22Rv1 (cell line): ENCODE measurements at regions not wholly inside any gene's neighbourhood (a gene's known extent, or its start where the extent isn't known, plus 50 kb on each side); places are given as distances from the start of the nearest gene placed in this dataset.

Experiments
- H3K27ac ChIP-seq: fragments of 450-650 bp; 2 replicates; pipeline ENCODE4 v1.5.1; 2017
- CTCF ChIP-seq: fragments of 450-650 bp; IDR thresholded peaks from 2 replicates; pipeline ENCODE4 v1.5.1; 2017; ENCODE audit warnings: mild to moderate bottlenecking
- ZFX ChIP-seq: fragments of 450-650 bp; IDR thresholded peaks from 2 replicates; pipeline ENCODE4 v1.6.1; 2017; ENCODE audit warnings: antibody characterized with exemption, borderline replicate concordance

GRCh38 chr20:61047515-61047914 lies 204.5 kb upstream of the CDH4 start:
- no peak for TF ChIP-seq CTCF
- H3K27ac ChIP-seq, result no peak overlapping the region

DNA sequence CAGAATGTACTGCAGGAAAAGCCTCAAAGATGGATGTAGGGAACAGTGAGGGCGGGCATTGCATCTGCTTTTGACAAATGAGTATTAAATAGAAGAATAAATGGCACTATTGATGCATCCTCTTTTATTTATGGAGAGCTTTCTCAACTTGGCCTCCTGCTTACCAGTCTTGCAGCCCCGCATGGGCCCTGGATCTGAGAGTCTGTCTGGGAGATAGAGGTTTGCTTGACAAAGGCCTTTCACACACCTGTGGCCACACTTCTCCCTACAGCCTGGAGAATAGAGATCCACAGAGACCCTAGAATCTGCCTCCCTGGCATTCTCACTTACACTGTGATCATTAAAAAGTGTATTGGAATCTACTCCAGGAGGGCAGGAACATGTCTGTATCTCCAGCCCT lies 203.8 kb upstream of the CDH4 start:
- H3K27ac ChIP-seq, result no peak overlapping the region
- TF ChIP-seq CTCF (no peak), ZFX (no peak)

- TF ChIP-seq CTCF, result no peak
- no peak for TF ChIP-seq ZFX
- H3K27ac ChIP-seq, result no peak overlapping the region
These were observed 202.4 kb upstream of the CDH4 start for GRCh38 chr20:61049684-61050083.

DNA sequence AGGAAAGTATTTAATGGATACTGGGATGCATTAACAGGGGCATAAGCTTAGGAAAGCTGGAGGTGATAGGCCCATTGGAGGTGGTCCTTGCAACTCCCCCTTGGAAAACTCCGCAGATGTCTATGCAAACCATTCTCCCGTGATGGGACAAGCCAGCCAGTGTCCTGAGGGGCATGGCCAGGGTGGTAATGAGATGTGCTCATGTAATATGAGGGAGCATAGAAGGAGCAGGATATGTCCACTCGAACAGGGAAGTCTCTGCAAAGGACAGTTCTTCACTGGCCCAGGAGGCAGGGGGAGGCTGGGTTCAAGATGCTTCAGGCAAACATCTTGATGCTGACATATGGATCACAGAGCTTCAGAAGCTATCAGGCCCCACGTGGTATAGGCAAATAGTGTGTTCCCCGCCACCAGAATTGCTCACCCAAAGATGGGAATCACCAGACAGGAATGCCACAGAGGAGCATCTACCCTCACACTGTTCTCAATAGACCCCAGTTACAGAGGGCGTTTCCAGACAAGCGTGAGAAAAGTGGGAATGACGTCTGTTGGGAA lies 201.6 kb upstream of the CDH4 start:
- H3K27ac ChIP-seq, result no peak overlapping the region
- no peak for TF ChIP-seq ZFX
- no peak for TF ChIP-seq CTCF

GRCh38 chr20:61052195-61052750 lies 199.8 kb upstream of the CDH4 start:
- no peak overlapping the region for H3K27ac ChIP-seq
- TF ChIP-seq ZFX (no peak), CTCF (no peak)

DNA sequence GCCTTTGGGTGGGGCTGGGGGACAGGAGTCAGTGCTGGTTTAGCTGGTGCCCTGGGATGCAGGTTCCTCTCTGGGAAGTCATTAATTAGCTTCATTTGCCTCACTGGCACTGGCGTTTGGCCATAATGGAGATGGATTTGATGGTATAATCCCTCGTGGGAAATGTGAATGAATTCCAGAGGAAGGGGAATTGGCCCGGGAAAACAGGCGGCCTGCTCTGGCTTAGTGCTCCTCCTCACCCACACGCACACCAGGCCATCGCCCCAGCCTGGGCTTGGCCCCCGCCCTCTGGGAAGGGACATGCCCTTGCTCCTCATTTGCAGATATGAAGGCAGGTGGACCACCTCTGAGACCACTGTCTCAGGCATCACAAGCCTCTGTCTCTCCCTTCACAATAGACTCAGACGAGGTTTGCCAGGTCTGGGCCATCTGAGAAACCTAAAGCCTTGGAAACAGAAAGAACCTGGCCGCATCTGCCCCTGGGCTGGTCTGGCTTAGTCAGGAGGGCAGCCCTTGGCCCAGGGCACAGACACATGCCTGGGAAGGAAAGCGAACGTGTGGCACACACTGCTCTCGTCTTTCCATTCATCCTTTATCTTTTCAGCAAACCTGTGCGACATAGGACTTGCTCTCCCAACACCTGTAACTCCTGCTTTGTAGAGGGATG lies 199.2 kb upstream of the CDH4 start:
- TF ChIP-seq ZFX, result no peak
- TF ChIP-seq CTCF, result no peak
- H3K27ac ChIP-seq, result no peak overlapping the region

GRCh38 chr20:61053487-61053886 lies 198.6 kb upstream of the CDH4 start:
- no peak overlapping the region for H3K27ac ChIP-seq
- TF ChIP-seq CTCF, result no peak
- TF ChIP-seq ZFX, result no peak
